ENCODE measurements at regions not wholly inside any gene's neighbourhood (a gene's known extent, or its start where the extent isn't known, plus 50 kb on each side); places are given as distances from the start of the nearest gene placed in this dataset.

- Histone ChIP-seq H3K18ac (ENCODE audit: extremely low read depth, low read length) (no peak overlapping the region), H4K8ac (ENCODE audit: extremely low read depth, insufficient read depth, low read length) (no peak overlapping the region), H3K23ac (ENCODE audit: insufficient read length) (no peak overlapping the region), H3K36me3 (ENCODE audit: control insufficient read depth in 2 of 4, insufficient read depth in 4 of 4, low read length in 3 of 4) (no peaks in the 10 kb centered on the region), H4K5ac (ENCODE audit: insufficient read length, low read depth, low read length) (no peak overlapping the region), H3K27me3 (replicated peaks in 1 of 4; ENCODE audit: control insufficient read depth in 3 of 4, extremely low read depth in 1 of 4, insufficient read depth in 3 of 4, low read length in 3 of 4) (no peaks in the 10 kb centered on the region), H3K9me3 (ENCODE audit: insufficient read depth in 2 of 2, low read depth in 1 of 2, low read length in 1 of 2) (no peaks in the 10 kb centered on the region), H3K4me1 (replicated peaks in 1 of 4; ENCODE audit: control insufficient read depth in 3 of 4, insufficient read depth in 4 of 4, low read length in 3 of 4) (peaks cover 0 to 2% (median 0%) of the 10 kb centered on the region in 4 experiments; a peak in 1 of 7 replicates), H2AFZ (ENCODE audit: low read length) (no peak overlapping the region), H4K20me1 (replicated peaks in 1 of 2; ENCODE audit: control insufficient read depth in 1 of 2, insufficient read depth in 2 of 2, low read length in 2 of 2) (no peaks in the 10 kb centered on the region), H3K4me2 (ENCODE audit: insufficient read depth in 1 of 2, low read depth in 2 of 2, low read length in 2 of 2) (no peak overlapping the region), H3K56ac (replicated peaks; ENCODE audit: insufficient read length, low read depth, low read length) (no peak overlapping the region), H2BK20ac (ENCODE audit: low read length) (no peak overlapping the region), H3K14ac (ENCODE audit: insufficient read length) (no peak overlapping the region), H3K79me1 (ENCODE audit: low read depth, low read length) (no peaks in the 10 kb centered on the region), H2BK12ac (ENCODE audit: low read depth, low read length) (no peak overlapping the region), H3K79me2 (ENCODE audit: control insufficient read depth in 1 of 2, insufficient read depth in 2 of 2, low read length in 2 of 2) (no peaks in the 10 kb centered on the region), H4K91ac (replicated peaks; ENCODE audit: insufficient read length, low read length) (no peak overlapping the region), H3K9ac (replicated peaks in 1 of 4; ENCODE audit: extremely low read depth in 1 of 4, low read depth in 3 of 4, low read length in 3 of 4) (no peak overlapping the region), H3K4me3 (ENCODE audit: extremely low read depth in 1 of 4, insufficient read depth in 2 of 4, low read depth in 3 of 4, low read length in 4 of 4) (no peak overlapping the region), H2BK15ac (ENCODE audit: low read length) (no peak overlapping the region), H2BK120ac (replicated peaks; ENCODE audit: low read depth, low read length) (no peak overlapping the region), H3K27ac (ENCODE audit: low read depth, low read length) (no peak overlapping the region), H2AK5ac (ENCODE audit: low read depth, low read length) (no peak overlapping the region), H3K4ac (replicated peaks; ENCODE audit: insufficient read length, low read depth, low read length) (no peak overlapping the region), H3K23me2 (ENCODE audit: low read depth, low read length) (no peaks in the 10 kb centered on the region), H2BK5ac (ENCODE audit: low read depth, low read length) (no peak overlapping the region)
- ChIA-PET POLR2A (ENCODE audit: partially characterized antibody) (interaction anchor here (1.3 kb wide), 1 partner anchor 17 kb away, joined by 4 read pairs; no protein-coding TSS in a partner anchor), CTCF (ENCODE audit: partially characterized antibody) (no interaction called here)
- FAIRE-seq, result no peak
- WGBS, 2 experiments (ENCODE audit: extremely low coverage in 1 of 2, insufficient coverage in 1 of 2, insufficient read length in 1 of 2, insufficient replicate concordance in 2 of 2, low coverage in 1 of 2, low lambda C conversion rate in 2 of 2, missing lambda C conversion rate in 1 of 2), result 85% methylated on average over 2 of the region's 2 CpGs; no CpG with 5 or more reads in 1 of the 2 experiments
- no peak for DNase-seq (ENCODE audit: low read depth in 1 of 2, low spot score in 2 of 2)
- TF ChIP-seq SIX5 (IDR thresholded peaks at IDR 0.05; ENCODE audit: low read depth, low read length), result no peak
- TF ChIP-seq SAP30 (IDR thresholded peaks at IDR 0.05; ENCODE audit: insufficient read depth, insufficient replicate concordance, low read length), result no peak
- no peak for TF ChIP-seq PHF8 (conservative IDR thresholded peaks at IDR 0.05; ENCODE audit: low read depth, low read length)
Observed at GRCh38 chr2:48874282-48874681, 118.8 kb upstream of the LHCGR start.
